ENCODE measurements at regions not wholly inside any gene's neighbourhood (a gene's known extent, or its start where the extent isn't known, plus 50 kb on each side); places are given as distances from the start of the nearest gene placed in this dataset.

GRCh38 chr12:126157575-126157966 is 1092.3 kb downstream of the AACS start:
- Histone ChIP-seq H2AFZ (ENCODE audit: low read length) (no peak overlapping the region), H3K4me1 (ENCODE audit: low read length) (no peaks in the 10 kb centered on the region), H3K9me3 (ENCODE audit: low read length) (peaks cover 13% of the 10 kb centered on the region), H3K79me2 (ENCODE audit: low read length) (no peaks in the 10 kb centered on the region), H3K36me3 (ENCODE audit: insufficient read depth, low read length) (no peaks in the 10 kb centered on the region), H3K27ac (ENCODE audit: low read length) (no peak overlapping the region), H4K20me1 (ENCODE audit: insufficient read depth, low read depth, low read length) (no peaks in the 10 kb centered on the region), H3K9me2 (replicated peaks; ENCODE audit: insufficient read depth, low read length) (no peaks in the 10 kb centered on the region), H3K4me2 (ENCODE audit: low read depth, low read length, poor library complexity, severe bottlenecking) (no peak overlapping the region), H3K9ac (ENCODE audit: low read length) (no peak overlapping the region), H3K27me3 (ENCODE audit: low read length) (no peaks in the 10 kb centered on the region), H3K4me3 (ENCODE audit: low read length) (no peak overlapping the region)
- no peak for DNase-seq

GRCh38 chr12:126159139-126159538 is 1093.9 kb downstream of the AACS start:
- H3K4me2 ChIP-seq (ENCODE audit: low read depth, low read length, poor library complexity, severe bottlenecking): no peak overlapping the region
- no peaks in the 10 kb centered on the region for H3K4me1 ChIP-seq (ENCODE audit: low read length)
- H3K27me3 ChIP-seq (ENCODE audit: low read length): no peaks in the 10 kb centered on the region
- no peak overlapping the region for H3K27ac ChIP-seq (ENCODE audit: low read length)
- no peak for DNase-seq
- H3K36me3 ChIP-seq (ENCODE audit: insufficient read depth, low read length): no peaks in the 10 kb centered on the region
- H3K9ac ChIP-seq (ENCODE audit: low read length): no peak overlapping the region
- H2AFZ ChIP-seq (ENCODE audit: low read length): no peak overlapping the region
- no peaks in the 10 kb centered on the region for H3K79me2 ChIP-seq (ENCODE audit: low read length)
- H3K9me2 ChIP-seq (replicated peaks; ENCODE audit: insufficient read depth, low read length): no peaks in the 10 kb centered on the region
- peaks cover 23% of the 10 kb centered on the region for H3K9me3 ChIP-seq (ENCODE audit: low read length)
- no peak overlapping the region for H3K4me3 ChIP-seq (ENCODE audit: low read length)
- H4K20me1 ChIP-seq (ENCODE audit: insufficient read depth, low read depth, low read length): no peaks in the 10 kb centered on the region

GRCh38 chr12:126160912-126161311 is 1095.7 kb downstream of the AACS start:
- Histone ChIP-seq H3K9ac (ENCODE audit: low read length) (no peak overlapping the region), H4K20me1 (ENCODE audit: insufficient read depth, low read depth, low read length) (no peaks in the 10 kb centered on the region), H2AFZ (ENCODE audit: low read length) (no peak overlapping the region), H3K79me2 (ENCODE audit: low read length) (no peaks in the 10 kb centered on the region), H3K9me2 (replicated peaks; ENCODE audit: insufficient read depth, low read length) (no peaks in the 10 kb centered on the region), H3K27ac (ENCODE audit: low read length) (no peak overlapping the region), H3K4me1 (ENCODE audit: low read length) (no peaks in the 10 kb centered on the region), H3K4me3 (ENCODE audit: low read length) (no peak overlapping the region), H3K9me3 (ENCODE audit: low read length) (peaks cover 27% of the 10 kb centered on the region), H3K36me3 (ENCODE audit: insufficient read depth, low read length) (no peaks in the 10 kb centered on the region), H3K27me3 (ENCODE audit: low read length) (no peaks in the 10 kb centered on the region), H3K4me2 (ENCODE audit: low read depth, low read length, poor library complexity, severe bottlenecking) (no peak overlapping the region)
- DNase-seq: no peak

- no peak overlapping the region for H3K4me2 ChIP-seq (ENCODE audit: low read depth, low read length, poor library complexity, severe bottlenecking)
- H3K4me1 ChIP-seq (ENCODE audit: low read length): no peaks in the 10 kb centered on the region
- H2AFZ ChIP-seq (ENCODE audit: low read length): no peak overlapping the region
- DNase-seq: no peak
- H3K79me2 ChIP-seq (ENCODE audit: low read length): no peaks in the 10 kb centered on the region
- no peak overlapping the region for H3K27ac ChIP-seq (ENCODE audit: low read length)
- no peaks in the 10 kb centered on the region for H3K9me2 ChIP-seq (replicated peaks; ENCODE audit: insufficient read depth, low read length)
- H4K20me1 ChIP-seq (ENCODE audit: insufficient read depth, low read depth, low read length): no peaks in the 10 kb centered on the region
- H3K36me3 ChIP-seq (ENCODE audit: insufficient read depth, low read length): no peaks in the 10 kb centered on the region
- H3K9ac ChIP-seq (ENCODE audit: low read length): no peak overlapping the region
- peaks cover 30% of the 10 kb centered on the region for H3K9me3 ChIP-seq (ENCODE audit: low read length)
- no peaks in the 10 kb centered on the region for H3K27me3 ChIP-seq (ENCODE audit: low read length)
- H3K4me3 ChIP-seq (ENCODE audit: low read length): no peak overlapping the region
Observed at GRCh38 chr12:126163984-126164383, 1098.7 kb downstream of the AACS start.

- H4K20me1 ChIP-seq (ENCODE audit: insufficient read depth, low read depth, low read length): no peaks in the 10 kb centered on the region
- H3K4me2 ChIP-seq (ENCODE audit: low read depth, low read length, poor library complexity, severe bottlenecking): no peak overlapping the region
- no peaks in the 10 kb centered on the region for H3K36me3 ChIP-seq (ENCODE audit: insufficient read depth, low read length)
- no peak for DNase-seq
- no peak overlapping the region for H2AFZ ChIP-seq (ENCODE audit: low read length)
- peaks cover 4% of the 10 kb centered on the region for H3K9me3 ChIP-seq (ENCODE audit: low read length)
- H3K27me3 ChIP-seq (ENCODE audit: low read length): no peaks in the 10 kb centered on the region
- H3K79me2 ChIP-seq (ENCODE audit: low read length): no peaks in the 10 kb centered on the region
- H3K4me3 ChIP-seq (ENCODE audit: low read length): no peak overlapping the region
- H3K9me2 ChIP-seq (replicated peaks; ENCODE audit: insufficient read depth, low read length): no peaks in the 10 kb centered on the region
- H3K9ac ChIP-seq (ENCODE audit: low read length): no peak overlapping the region
- no peak overlapping the region for H3K27ac ChIP-seq (ENCODE audit: low read length)
- no peaks in the 10 kb centered on the region for H3K4me1 ChIP-seq (ENCODE audit: low read length)
Observed at GRCh38 chr12:126171937-126172559, 1106.8 kb downstream of the AACS start.

GRCh38 chr12:126182619-126183236 is 1117.5 kb downstream of the AACS start:
- no peak for DNase-seq
- no peaks in the 10 kb centered on the region for H3K4me1 ChIP-seq (ENCODE audit: low read length)
- H3K9me3 ChIP-seq (ENCODE audit: low read length): peaks cover 13% of the 10 kb centered on the region
- no peaks in the 10 kb centered on the region for H3K79me2 ChIP-seq (ENCODE audit: low read length)
- no peak overlapping the region for H3K9ac ChIP-seq (ENCODE audit: low read length)
- H3K27me3 ChIP-seq (ENCODE audit: low read length): no peaks in the 10 kb centered on the region
- H3K4me2 ChIP-seq (ENCODE audit: low read depth, low read length, poor library complexity, severe bottlenecking): no peak overlapping the region
- no peak overlapping the region for H3K27ac ChIP-seq (ENCODE audit: low read length)
- no peak overlapping the region for H3K4me3 ChIP-seq (ENCODE audit: low read length)
- H3K9me2 ChIP-seq (replicated peaks; ENCODE audit: insufficient read depth, low read length): no peaks in the 10 kb centered on the region
- H2AFZ ChIP-seq (ENCODE audit: low read length): no peak overlapping the region
- no peaks in the 10 kb centered on the region for H4K20me1 ChIP-seq (ENCODE audit: insufficient read depth, low read depth, low read length)
- no peaks in the 10 kb centered on the region for H3K36me3 ChIP-seq (ENCODE audit: insufficient read depth, low read length)

GRCh38 chr12:126185025-126185424 is 1119.8 kb downstream of the AACS start:
- no peaks in the 10 kb centered on the region for H3K79me2 ChIP-seq (ENCODE audit: low read length)
- no peak overlapping the region for H3K4me3 ChIP-seq (ENCODE audit: low read length)
- no peak overlapping the region for H2AFZ ChIP-seq (ENCODE audit: low read length)
- H3K9me3 ChIP-seq (ENCODE audit: low read length): peaks cover 13% of the 10 kb centered on the region
- H4K20me1 ChIP-seq (ENCODE audit: insufficient read depth, low read depth, low read length): no peaks in the 10 kb centered on the region
- no peak overlapping the region for H3K9ac ChIP-seq (ENCODE audit: low read length)
- H3K4me2 ChIP-seq (ENCODE audit: low read depth, low read length, poor library complexity, severe bottlenecking): no peak overlapping the region
- H3K27ac ChIP-seq (ENCODE audit: low read length): no peak overlapping the region
- no peak for DNase-seq
- no peaks in the 10 kb centered on the region for H3K36me3 ChIP-seq (ENCODE audit: insufficient read depth, low read length)
- H3K9me2 ChIP-seq (replicated peaks; ENCODE audit: insufficient read depth, low read length): no peaks in the 10 kb centered on the region
- no peaks in the 10 kb centered on the region for H3K27me3 ChIP-seq (ENCODE audit: low read length)
- no peaks in the 10 kb centered on the region for H3K4me1 ChIP-seq (ENCODE audit: low read length)

- Histone ChIP-seq H3K27ac (ENCODE audit: low read length) (no peak overlapping the region), H3K9me2 (replicated peaks; ENCODE audit: insufficient read depth, low read length) (no peaks in the 10 kb centered on the region), H2AFZ (ENCODE audit: low read length) (no peak overlapping the region), H3K27me3 (ENCODE audit: low read length) (no peaks in the 10 kb centered on the region), H3K79me2 (ENCODE audit: low read length) (no peaks in the 10 kb centered on the region), H4K20me1 (ENCODE audit: insufficient read depth, low read depth, low read length) (no peaks in the 10 kb centered on the region), H3K36me3 (ENCODE audit: insufficient read depth, low read length) (no peaks in the 10 kb centered on the region), H3K4me2 (ENCODE audit: low read depth, low read length, poor library complexity, severe bottlenecking) (no peak overlapping the region), H3K9ac (ENCODE audit: low read length) (no peak overlapping the region), H3K4me1 (ENCODE audit: low read length) (peaks cover 10% of the 10 kb centered on the region), H3K9me3 (ENCODE audit: low read length) (peaks cover 8% of the 10 kb centered on the region), H3K4me3 (ENCODE audit: low read length) (no peak overlapping the region)
- no peak for DNase-seq
Observed at GRCh38 chr12:126189856-126190255, 1124.6 kb downstream of the AACS start.
